HepG2 (cell line): ENCODE measurements at regions not wholly inside any gene's neighbourhood (a gene's known extent, or its start where the extent isn't known, plus 50 kb on each side); places are given as distances from the start of the nearest gene placed in this dataset.

Source experiments
- ATAC-seq: fragments of 200-7000 bp; cut with Tn5 transposase; 3 replicates; pipeline ENCODE4 v1.9.1; 2020; ENCODE audit warnings: mild to moderate bottlenecking, moderate library complexity
- BruUV-seq: library from RNA; stranded (reverse); fragments of 400-500 nt; replicated peaks from 2 replicates; lab custom pipeline; 2021; lab: Mats Ljungman, UMichigan
- CTCF ChIA-PET: fragments of 300-600 bp; formaldehyde crosslinking; extraction: SDS; loops from one replicate; lab custom pipeline; 2021; ENCODE audit warnings: low total read pairs, inconsistent platforms, low intra/inter-chr PET ratio; lab: Yijun Ruan, JAX
- POLR2A ChIA-PET: fragments of 350-600 bp; sonication (Branson Sonifier 250); formaldehyde crosslinking; loops from one replicate; lab custom pipeline; 2020; ENCODE audit warnings: antibody characterized with exemption, inconsistent platforms; lab: Yijun Ruan, JAX
- DNase-seq: peaks from one replicate; pipeline ENCODE4 v3.0.0-alpha.2; 2015; ENCODE audit warnings: low spot score
- FAIRE-seq: peaks from 3 replicates; lab custom pipeline; 2011; peaks lifted over from hg19 to GRCh38; lab: Jason Lieb, UNC
- H2AFZ ChIP-seq: one replicate; pipeline ENCODE4 v1.6.1; 2011; ENCODE audit warnings: low read length, inconsistent platforms
- H3K27ac ChIP-seq: fragments of 300-600 bp; 3 replicates; pipeline ENCODE4 v1.8.0; 2011; ENCODE audit warnings: mixed run types, mild to moderate bottlenecking, mixed read lengths, low read length, inconsistent platforms; ENCODE audit not compliant: insufficient read depth; ENCODE audit errors: extremely low read length
- H3K27me3 ChIP-seq, 2 experiments: fragments of 200-600 bp in 1 of 2; 2 replicates in 1 of 2; 3 replicates in 1 of 2; pipeline versions ENCODE4 v1.6.0 to v1.8.0; 2011; ENCODE audit warnings: low read length in 2 of 2, mild to moderate bottlenecking in 2 of 2, moderate library complexity in 2 of 2, inconsistent platforms in 1 of 2; ENCODE audit not compliant: insufficient read depth in 2 of 2, control insufficient read depth in 1 of 2
- H3K36me3 ChIP-seq, 2 experiments: fragments of 200-600 bp in 1 of 2; replicated peaks in 1 of 2; 2 replicates in 1 of 2; 3 replicates in 1 of 2; pipeline versions ENCODE4 v1.5.1 to v1.8.0; 2011; ENCODE audit warnings: low read length in 2 of 2, inconsistent platforms in 1 of 2; ENCODE audit not compliant: insufficient read depth in 2 of 2, control insufficient read depth in 1 of 2
- H3K4me1 ChIP-seq: 2 replicates; pipeline ENCODE4 v1.5.1; 2012; ENCODE audit warnings: low read length, inconsistent platforms; ENCODE audit not compliant: insufficient read depth
- H3K4me2 ChIP-seq: 2 replicates; pipeline ENCODE4 v1.6.0; 2011; ENCODE audit warnings: low read depth, low read length, inconsistent platforms
- H3K4me3 ChIP-seq, 3 experiments: fragments of 200-600 bp in 1 of 3; sonication (generic), shearing (Covaris generic) in 1 of 3; replicated peaks in 1 of 3; 2 replicates each; pipeline ENCODE4 v1.5.1; 2011 to 2016; ENCODE audit warnings: low read length in 3 of 3, inconsistent platforms in 2 of 3, low read depth in 2 of 3, mild to moderate bottlenecking in 2 of 3, control low read depth in 1 of 3, mixed read lengths in 1 of 3; ENCODE audit not compliant: insufficient read depth in 1 of 3
- H3K79me2 ChIP-seq: one replicate; pipeline ENCODE4 v1.6.1; 2011; ENCODE audit warnings: low read length, inconsistent platforms; ENCODE audit not compliant: insufficient read depth
- H3K9ac ChIP-seq: 2 replicates; pipeline ENCODE4 v1.6.0; 2011; ENCODE audit warnings: mild to moderate bottlenecking, low read depth, low read length, inconsistent platforms; ENCODE audit not compliant: insufficient read depth
- H3K9me3 ChIP-seq: 2 replicates; pipeline ENCODE4 v1.5.1; 2012; ENCODE audit warnings: mild to moderate bottlenecking, low read length
- H4K20me1 ChIP-seq: 2 replicates; pipeline ENCODE4 v1.6.0; 2011; ENCODE audit warnings: inconsistent platforms, mild to moderate bottlenecking, low read length, moderate library complexity; ENCODE audit not compliant: insufficient read depth
- ATRX ChIP-seq: sonication (generic); formaldehyde crosslinking; IDR thresholded peaks from 2 replicates; pipeline ENCODE4 v1.4.0; 2020; ENCODE audit warnings: missing genetic modification reagents, borderline replicate concordance
- CEBPZ ChIP-seq: IDR thresholded peaks from 2 replicates; pipeline ENCODE4 v1.6.1; 2012; ENCODE audit warnings: low read length, improper control_type of control experiment
- FOXM1 ChIP-seq: sonication (generic); formaldehyde crosslinking; IDR thresholded peaks from 2 replicates; pipeline ENCODE4 v1.5.0; 2020; ENCODE audit warnings: missing genetic modification reagents
- HDAC1 ChIP-seq: sonication (generic); formaldehyde crosslinking; IDR thresholded peaks from 2 replicates; pipeline ENCODE4 v1.5.1; 2020; ENCODE audit warnings: mild to moderate bottlenecking, missing genetic modification reagents
- KLF9 ChIP-seq: IDR thresholded peaks from 2 replicates; pipeline ENCODE4 v1.6.1; 2016; ENCODE audit warnings: low read depth
- MAFF ChIP-seq: IDR thresholded peaks from 2 replicates; pipeline ENCODE4 v1.6.1; 2011; ENCODE audit warnings: low read depth, low read length, improper control_type of control experiment
- MAFK ChIP-seq, 2 experiments: IDR thresholded peaks in 1 of 2; conservative IDR thresholded peaks in 1 of 2; 2 replicates each; pipeline ENCODE4 v1.6.1; 2011; ENCODE audit warnings: improper control_type of control experiment in 2 of 2, low read length in 2 of 2
- PRDM15 ChIP-seq: sonication (generic); formaldehyde crosslinking; IDR thresholded peaks from 2 replicates; pipeline ENCODE4 v1.4.0; 2020; ENCODE audit warnings: missing genetic modification reagents
- RFXAP ChIP-seq: sonication (generic); formaldehyde crosslinking; IDR thresholded peaks from 2 replicates; pipeline ENCODE4 v1.4.0; 2020; ENCODE audit warnings: missing genetic modification reagents, borderline replicate concordance
- ZFP36 ChIP-seq: fragments of 150-350 bp; IDR thresholded peaks from 2 replicates; pipeline ENCODE4 v1.6.1; 2018; ENCODE audit warnings: borderline replicate concordance, low read length, low read depth; ENCODE audit not compliant: partially characterized antibody
- ZFP91 ChIP-seq: sonication (generic); formaldehyde crosslinking; IDR thresholded peaks from 2 replicates; pipeline ENCODE4 v1.9.0; 2022; ENCODE audit warnings: missing genetic modification reagents, mild to moderate bottlenecking, borderline replicate concordance
- ZMAT3 ChIP-seq: sonication (generic); formaldehyde crosslinking; conservative IDR thresholded peaks from 2 replicates; pipeline ENCODE4 v1.7.0; 2021; ENCODE audit warnings: missing genetic modification reagents
- ZNF432 ChIP-seq: sonication (generic); formaldehyde crosslinking; IDR thresholded peaks from 2 replicates; pipeline ENCODE4 v1.5.0; 2020; ENCODE audit warnings: missing genetic modification reagents, mild to moderate bottlenecking, borderline replicate concordance
- ZNF773 ChIP-seq: sonication (generic); formaldehyde crosslinking; IDR thresholded peaks from 2 replicates; pipeline ENCODE4 v1.4.0; 2020; ENCODE audit warnings: missing genetic modification reagents, borderline replicate concordance
- WGBS: methylation state at CpG from one replicate; pipeline ENCODE4 v1.1.6; 2017; ENCODE audit warnings: low lambda C conversion rate; 5-methylcytosine and 5-hydroxymethylcytosine counted together
- in situ Hi-C: cut with HindIII; loops from 2 replicates; pipeline ENCODE4 v1.10.0; 2017; ENCODE audit warnings: low pct_unique_long_range_greater_than_20kb; ENCODE audit not compliant: extremely low pct_ligation_motif_present
- intact Hi-C: fragments of 100-400 bp; cut with micrococcal nuclease; formaldehyde crosslinking; loops from one replicate; pipeline ENCODE4 v1.10.0; 2022; ENCODE audit not compliant: unreplicated experiment

GRCh38 chr3:34668915-34669314 is 870.5 kb downstream of the PDCD6IP start:
- H4K20me1 ChIP-seq = no peaks in the 10 kb centered on the region
- FAIRE-seq (no peak), ATAC-seq (no peak), DNase-seq (no peak)
- no TSS peak for BruUV-seq
- H3K27ac ChIP-seq = no peak overlapping the region
- intact Hi-C loops = no loop called here
- H3K4me3 ChIP-seq = no peak overlapping the region
- H3K4me2 ChIP-seq = no peak overlapping the region
- TF ChIP-seq MAFK (conservative IDR thresholded peaks at IDR 0.05 in 1 of 2, IDR thresholded peaks at IDR 0.05 in 1 of 2; ENCODE audit: low read length in 2 of 2) = peak; percentile 39 to 78; a peak in 3 of 4 replicates
- no peak for TF ChIP-seq CEBPZ
- no peak for TF ChIP-seq ATRX (CRISPR knock-in tag)
- TF ChIP-seq PRDM15 (CRISPR knock-in tag) = no peak
- TF ChIP-seq KLF9 (CRISPR knock-in tag) = no peak
- no peak for TF ChIP-seq FOXM1 (CRISPR knock-in tag)
- TF ChIP-seq ZNF432 = no peak
- no peak for TF ChIP-seq HDAC1
- no peak for TF ChIP-seq ZMAT3 (CRISPR knock-in tag)
- no peak for TF ChIP-seq RFXAP (CRISPR knock-in tag)
- TF ChIP-seq ZNF773 (CRISPR knock-in tag) = no peak
- TF ChIP-seq MAFF = peak; percentile 43; the same call in 1 of the 2 replicates
- TF ChIP-seq ZFP36 = no peak
- no peak for TF ChIP-seq ZFP91 (CRISPR knock-in tag)
- no peak overlapping the region for H3K9ac ChIP-seq
- ChIA-PET CTCF (no interaction called here), POLR2A (no interaction called here)
- H2AFZ ChIP-seq = no peak overlapping the region
- H3K4me1 ChIP-seq = no peaks in the 10 kb centered on the region
- no peaks in the 10 kb centered on the region; a peak in 1 of 5 replicates for H3K27me3 ChIP-seq
- no peaks in the 10 kb centered on the region for H3K79me2 ChIP-seq
- in situ Hi-C loops = no loop called here
- no peaks in the 10 kb centered on the region for H3K36me3 ChIP-seq
- H3K9me3 ChIP-seq = peaks cover 6% of the 10 kb centered on the region; the same call in 1 of the 2 replicates
- 0% methylated on average over 3 of the region's 3 CpGs for WGBS
